ENCODE measurements at regions not wholly inside any gene's neighbourhood (a gene's known extent, or its start where the extent isn't known, plus 50 kb on each side); places are given as distances from the start of the nearest gene placed in this dataset.

DNA sequence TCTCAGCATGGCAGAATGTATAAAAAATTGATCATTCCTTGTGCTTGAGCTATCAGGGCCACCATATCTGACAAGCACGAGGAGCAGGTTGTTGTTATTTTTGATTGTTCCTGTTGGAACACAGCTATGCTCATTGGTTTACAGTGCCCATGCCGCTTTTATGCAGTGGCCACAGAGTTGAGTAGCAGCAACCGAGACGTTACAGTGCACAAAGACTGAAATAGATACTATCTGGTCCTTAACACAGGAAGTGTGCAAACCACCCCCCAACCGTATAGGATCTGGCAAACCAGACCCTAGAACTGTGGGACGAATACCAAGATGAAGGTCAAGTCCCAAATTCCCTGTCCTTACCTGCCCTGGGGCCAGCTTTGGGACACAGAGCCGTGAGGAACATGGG lies 216.6 kb downstream of the KLF6 start:
- no peaks in the 10 kb centered on the region for H3K79me2 ChIP-seq (ENCODE audit: control insufficient read depth, insufficient read depth, low read length)
- no peak overlapping the region for H3K4me2 ChIP-seq (ENCODE audit: extremely low read depth, insufficient read depth, low read length)
- no peak overlapping the region for H3K27ac ChIP-seq (ENCODE audit: insufficient read depth, low read length)
- no peaks in the 10 kb centered on the region for H4K20me1 ChIP-seq (ENCODE audit: control insufficient read depth, extremely low read depth, insufficient read depth, low read length)
- no peaks in the 10 kb centered on the region for H3K4me1 ChIP-seq (ENCODE audit: control insufficient read depth, extremely low read depth, insufficient read depth, low read length)
- no peak overlapping the region for H3K4me3 ChIP-seq (replicated peaks in 1 of 4; ENCODE audit: control extremely low read depth in 1 of 4, insufficient read depth in 1 of 4, low read depth in 3 of 4, low read length in 4 of 4)
- H3K27me3 ChIP-seq (ENCODE audit: control insufficient read depth, insufficient read depth, low read length): no peaks in the 10 kb centered on the region
- no peak overlapping the region for H3K9ac ChIP-seq (ENCODE audit: insufficient read depth, low read length)
- DNase-seq (ENCODE audit: low read depth in 2 of 2): no peak
- no peak overlapping the region for H2AFZ ChIP-seq (ENCODE audit: low read length)
- no peaks in the 10 kb centered on the region for H3K36me3 ChIP-seq (ENCODE audit: control insufficient read depth, insufficient read depth, low read length)
- no peaks in the 10 kb centered on the region for H3K9me3 ChIP-seq (ENCODE audit: control insufficient read depth, insufficient read depth, low read depth, low read length)
- no peak for TF ChIP-seq EZH2 (IDR thresholded peaks at IDR 0.05; ENCODE audit: low read length, missing control alignments)
- TF ChIP-seq, protein P1, sequence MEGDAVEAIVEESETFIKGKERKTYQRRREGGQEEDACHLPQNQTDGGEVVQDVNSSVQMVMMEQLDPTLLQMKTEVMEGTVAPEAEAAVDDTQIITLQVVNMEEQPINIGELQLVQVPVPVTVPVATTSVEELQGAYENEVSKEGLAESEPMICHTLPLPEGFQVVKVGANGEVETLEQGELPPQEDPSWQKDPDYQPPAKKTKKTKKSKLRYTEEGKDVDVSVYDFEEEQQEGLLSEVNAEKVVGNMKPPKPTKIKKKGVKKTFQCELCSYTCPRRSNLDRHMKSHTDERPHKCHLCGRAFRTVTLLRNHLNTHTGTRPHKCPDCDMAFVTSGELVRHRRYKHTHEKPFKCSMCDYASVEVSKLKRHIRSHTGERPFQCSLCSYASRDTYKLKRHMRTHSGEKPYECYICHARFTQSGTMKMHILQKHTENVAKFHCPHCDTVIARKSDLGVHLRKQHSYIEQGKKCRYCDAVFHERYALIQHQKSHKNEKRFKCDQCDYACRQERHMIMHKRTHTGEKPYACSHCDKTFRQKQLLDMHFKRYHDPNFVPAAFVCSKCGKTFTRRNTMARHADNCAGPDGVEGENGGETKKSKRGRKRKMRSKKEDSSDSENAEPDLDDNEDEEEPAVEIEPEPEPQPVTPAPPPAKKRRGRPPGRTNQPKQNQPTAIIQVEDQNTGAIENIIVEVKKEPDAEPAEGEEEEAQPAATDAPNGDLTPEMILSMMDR (conservative IDR thresholded peaks at IDR 0.05 in 1 of 2, IDR thresholded peaks at IDR 0.05 in 1 of 2; ENCODE audit: low read depth in 1 of 2, low read length in 2 of 2): no peak

DNA sequence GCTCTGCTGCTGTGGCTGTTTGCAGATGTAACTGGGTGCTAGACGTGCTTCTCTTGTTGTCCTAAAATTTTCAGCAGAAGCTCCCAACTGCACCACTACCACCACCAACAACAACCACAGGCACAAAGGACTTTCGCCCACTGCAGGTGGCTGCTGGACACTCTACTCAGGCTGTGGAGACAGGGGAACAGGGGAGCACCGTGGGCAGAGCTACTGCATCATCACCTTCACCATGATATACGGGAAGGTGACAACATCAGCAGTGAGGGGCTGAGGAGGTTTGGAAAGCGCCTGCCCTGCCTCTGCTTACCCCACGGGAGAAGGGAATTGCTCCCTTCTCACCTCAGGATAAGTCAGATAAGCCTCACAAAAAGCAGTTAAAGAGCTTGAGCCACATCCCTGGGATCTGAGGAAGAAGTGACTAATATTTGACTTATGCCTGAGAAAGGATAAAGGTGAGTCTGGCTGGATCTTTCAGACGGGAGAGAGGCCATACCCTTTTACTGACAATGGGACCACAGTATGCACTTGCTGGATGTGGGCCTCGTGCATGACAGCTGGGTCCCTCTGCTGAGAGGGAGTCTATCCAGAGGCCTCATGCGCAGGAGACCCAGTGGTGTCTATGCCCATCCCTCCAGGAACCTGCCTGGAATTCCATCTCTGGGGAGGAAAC lies 217.6 kb downstream of the KLF6 start:
- Histone ChIP-seq H2AFZ (ENCODE audit: low read length) (no peak overlapping the region), H3K4me3 (replicated peaks in 1 of 4; ENCODE audit: control extremely low read depth in 1 of 4, insufficient read depth in 1 of 4, low read depth in 3 of 4, low read length in 4 of 4) (no peak overlapping the region), H4K20me1 (ENCODE audit: control insufficient read depth, extremely low read depth, insufficient read depth, low read length) (no peaks in the 10 kb centered on the region), H3K4me2 (ENCODE audit: extremely low read depth, insufficient read depth, low read length) (no peak overlapping the region), H3K79me2 (ENCODE audit: control insufficient read depth, insufficient read depth, low read length) (no peaks in the 10 kb centered on the region), H3K27me3 (ENCODE audit: control insufficient read depth, insufficient read depth, low read length) (no peaks in the 10 kb centered on the region), H3K36me3 (ENCODE audit: control insufficient read depth, insufficient read depth, low read length) (no peaks in the 10 kb centered on the region), H3K4me1 (ENCODE audit: control insufficient read depth, extremely low read depth, insufficient read depth, low read length) (no peaks in the 10 kb centered on the region), H3K9ac (ENCODE audit: insufficient read depth, low read length) (no peak overlapping the region), H3K9me3 (ENCODE audit: control insufficient read depth, insufficient read depth, low read depth, low read length) (no peaks in the 10 kb centered on the region), H3K27ac (ENCODE audit: insufficient read depth, low read length) (no peak overlapping the region)
- no peak for DNase-seq (ENCODE audit: low read depth in 2 of 2)
- TF ChIP-seq EZH2 (IDR thresholded peaks at IDR 0.05; ENCODE audit: low read length, missing control alignments): no peak
- TF ChIP-seq, protein P1 (conservative IDR thresholded peaks at IDR 0.05 in 1 of 2, IDR thresholded peaks at IDR 0.05 in 1 of 2; ENCODE audit: low read depth in 1 of 2, low read length in 2 of 2): no peak

DNA sequence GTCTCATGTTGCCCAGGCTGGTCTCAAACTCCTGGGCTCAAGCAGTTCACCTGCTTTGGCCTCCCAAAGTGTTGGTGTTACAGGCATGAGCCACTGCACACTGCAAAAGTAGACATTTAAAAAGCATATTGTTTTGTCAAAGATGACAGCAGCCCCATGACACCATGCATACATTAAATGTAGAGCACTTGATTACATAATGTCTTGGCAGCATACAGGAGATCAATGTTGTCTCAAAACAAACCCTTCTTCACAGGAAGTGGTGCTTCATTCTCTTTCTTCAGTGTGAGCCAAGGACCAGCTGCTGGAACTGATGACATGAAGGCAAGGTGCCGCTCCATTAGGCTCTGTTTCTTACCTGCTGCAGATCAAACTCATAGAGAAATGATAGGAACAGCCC lies 218.4 kb downstream of the KLF6 start:
- H3K4me3 ChIP-seq (replicated peaks in 1 of 4; ENCODE audit: control extremely low read depth in 1 of 4, insufficient read depth in 1 of 4, low read depth in 3 of 4, low read length in 4 of 4): no peak overlapping the region
- no peak for DNase-seq (ENCODE audit: low read depth in 2 of 2)
- no peak overlapping the region for H3K4me2 ChIP-seq (ENCODE audit: extremely low read depth, insufficient read depth, low read length)
- H3K9me3 ChIP-seq (ENCODE audit: control insufficient read depth, insufficient read depth, low read depth, low read length): no peaks in the 10 kb centered on the region
- no peaks in the 10 kb centered on the region for H3K27me3 ChIP-seq (ENCODE audit: control insufficient read depth, insufficient read depth, low read length)
- TF ChIP-seq EZH2 (IDR thresholded peaks at IDR 0.05; ENCODE audit: low read length, missing control alignments): no peak
- TF ChIP-seq, protein P1 (conservative IDR thresholded peaks at IDR 0.05 in 1 of 2, IDR thresholded peaks at IDR 0.05 in 1 of 2; ENCODE audit: low read depth in 1 of 2, low read length in 2 of 2): no peak
- H2AFZ ChIP-seq (ENCODE audit: low read length): no peak overlapping the region
- H3K79me2 ChIP-seq (ENCODE audit: control insufficient read depth, insufficient read depth, low read length): no peaks in the 10 kb centered on the region
- no peaks in the 10 kb centered on the region for H3K4me1 ChIP-seq (ENCODE audit: control insufficient read depth, extremely low read depth, insufficient read depth, low read length)
- no peak overlapping the region for H3K27ac ChIP-seq (ENCODE audit: insufficient read depth, low read length)
- H4K20me1 ChIP-seq (ENCODE audit: control insufficient read depth, extremely low read depth, insufficient read depth, low read length): no peaks in the 10 kb centered on the region
- H3K36me3 ChIP-seq (ENCODE audit: control insufficient read depth, insufficient read depth, low read length): no peaks in the 10 kb centered on the region
- no peak overlapping the region for H3K9ac ChIP-seq (ENCODE audit: insufficient read depth, low read length)
